Superior temporal gyrus (tissue), 1 donor: ENCODE measurements at regions not wholly inside any gene's neighbourhood (a gene's known extent, or its start where the extent isn't known, plus 50 kb on each side); places are given as distances from the start of the nearest gene placed in this dataset.
"Not testable (repeated sequence)": the region's sequence is repeated elsewhere in the genome, so short reads cannot be mapped to it uniquely, and the experiment has no call there.

ENCODE experiments used
- DNase-seq: peaks from one replicate; pipeline ENCODE4 v3.0.0-alpha.2; 2016; ENCODE audit errors: extremely low spot score

GRCh38 chr9:113664181-113664875, 200.8 kb downstream of the RGS3 start:
- no peak for DNase-seq

DNA sequence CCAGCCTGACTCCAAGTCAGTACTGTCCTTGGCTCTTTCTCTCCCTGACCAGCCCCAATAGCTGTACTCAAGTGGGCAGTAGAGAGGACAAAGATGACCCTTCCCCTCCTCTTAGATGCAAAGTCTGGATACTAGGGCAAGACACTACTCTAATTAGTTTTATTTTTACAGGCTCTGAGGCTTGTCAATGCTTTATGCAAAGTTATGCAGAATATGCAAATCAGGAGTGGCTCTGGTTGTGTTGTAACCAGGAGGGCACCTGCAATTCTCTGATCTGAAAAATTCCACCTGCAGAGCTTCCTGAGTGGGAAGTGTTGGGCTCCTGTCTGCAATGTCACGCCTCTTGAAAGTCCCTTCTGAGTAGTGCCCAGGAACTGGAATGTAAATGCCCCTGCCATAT, 201.5 kb downstream of the RGS3 start:
- DNase-seq: no peak

GRCh38 chr9:113665756-113666155, 202.2 kb downstream of the RGS3 start:
- no peak for DNase-seq

DNA sequence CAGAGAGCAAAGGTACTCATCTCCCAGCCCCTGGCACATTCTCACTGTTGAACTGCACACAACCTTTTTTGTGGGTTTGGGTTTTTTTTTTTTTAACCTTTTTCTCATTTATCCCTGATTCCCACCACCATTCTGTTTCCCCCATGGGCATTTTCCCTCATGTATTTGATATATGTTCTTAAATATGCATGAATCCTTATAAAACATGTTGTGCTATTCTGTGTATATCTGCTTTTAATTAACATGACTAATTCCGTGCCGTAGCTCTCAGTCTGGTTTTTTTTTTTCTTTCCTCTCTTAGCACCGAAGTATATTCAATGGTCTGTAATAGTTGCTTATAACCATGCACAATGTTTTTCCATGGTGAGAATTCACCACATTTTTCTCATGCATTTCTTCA, 204.5 kb downstream of the RGS3 start:
- DNase-seq: no peak

DNA sequence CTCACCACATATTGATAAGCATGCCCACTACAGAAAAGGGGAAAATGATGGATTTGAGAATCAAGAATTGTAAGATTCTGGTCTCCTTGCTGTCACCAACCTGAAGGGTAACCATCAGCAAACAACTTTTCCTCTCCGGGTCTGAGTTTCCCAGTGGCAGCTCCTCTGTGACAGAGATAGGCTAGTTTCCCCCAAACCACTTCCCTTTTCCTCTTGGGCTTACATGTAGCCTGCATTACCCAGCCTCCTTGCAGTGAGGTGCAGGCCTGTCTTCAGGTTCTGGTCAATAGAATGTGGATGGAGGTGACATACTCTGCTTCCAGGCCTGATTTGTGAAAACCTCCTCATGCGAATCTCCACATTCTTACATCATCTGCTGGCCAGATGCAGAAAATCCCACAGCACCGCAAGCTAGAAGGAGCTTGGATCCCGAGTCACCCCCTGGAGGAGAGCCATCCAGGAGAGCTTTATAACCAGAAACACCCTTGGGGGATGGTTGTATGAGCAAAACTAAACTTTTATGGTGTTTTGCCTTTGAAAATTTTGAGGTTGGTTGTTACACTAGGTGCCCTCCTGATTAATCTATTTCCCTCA, 206.1 kb downstream of the RGS3 start:
- no peak for DNase-seq

GRCh38 chr9:113673726-113674125, 202.4 kb upstream of the ZNF618 start:
- DNase-seq: no peak

GRCh38 chr9:113674436-113674835, 201.7 kb upstream of the ZNF618 start:
- no peak for DNase-seq

- DNase-seq: no peak
Observed at GRCh38 chr9:113675475-113675941, 200.6 kb upstream of the ZNF618 start.

DNA sequence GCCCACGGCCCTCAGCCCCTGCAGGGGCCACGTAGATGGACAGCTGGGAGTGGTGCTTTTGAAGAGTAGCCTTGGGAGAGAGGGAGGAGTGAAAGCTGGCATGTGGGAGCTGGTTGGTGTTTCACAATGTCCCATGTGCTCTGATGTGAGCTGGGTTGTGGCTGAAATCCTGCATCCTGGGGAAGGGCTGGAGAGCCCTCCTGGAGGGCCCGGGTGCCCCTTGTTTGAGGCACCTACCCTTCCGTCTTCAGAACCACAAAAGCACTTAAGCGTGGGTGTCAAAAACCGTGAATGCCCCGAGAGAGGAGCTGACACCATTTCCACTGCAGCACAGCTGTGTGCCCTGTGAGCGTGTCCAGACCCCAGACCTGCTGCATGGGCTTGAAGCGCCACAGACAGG, 199.1 kb upstream of the ZNF618 start:
- no peak for DNase-seq

DNA sequence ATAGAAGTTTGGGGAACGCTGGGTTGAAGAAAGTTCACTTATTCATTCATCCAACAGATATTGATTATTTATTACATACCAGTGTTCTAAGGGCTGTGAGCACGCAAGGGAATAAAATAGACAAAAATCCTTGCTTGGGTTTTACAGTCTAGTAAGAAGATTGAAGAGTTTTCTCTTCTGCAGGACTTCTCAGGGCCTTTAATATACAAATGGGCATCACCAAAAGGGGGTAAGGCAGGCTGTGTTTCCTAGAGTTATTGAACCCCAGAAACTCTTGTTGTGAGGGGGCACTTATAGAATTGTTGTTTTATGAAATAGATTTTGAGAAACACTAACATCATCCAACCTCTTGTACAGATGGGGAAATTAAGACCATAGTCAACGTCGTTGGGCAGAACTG, 198.5 kb upstream of the ZNF618 start:
- DNase-seq: no peak

DNA sequence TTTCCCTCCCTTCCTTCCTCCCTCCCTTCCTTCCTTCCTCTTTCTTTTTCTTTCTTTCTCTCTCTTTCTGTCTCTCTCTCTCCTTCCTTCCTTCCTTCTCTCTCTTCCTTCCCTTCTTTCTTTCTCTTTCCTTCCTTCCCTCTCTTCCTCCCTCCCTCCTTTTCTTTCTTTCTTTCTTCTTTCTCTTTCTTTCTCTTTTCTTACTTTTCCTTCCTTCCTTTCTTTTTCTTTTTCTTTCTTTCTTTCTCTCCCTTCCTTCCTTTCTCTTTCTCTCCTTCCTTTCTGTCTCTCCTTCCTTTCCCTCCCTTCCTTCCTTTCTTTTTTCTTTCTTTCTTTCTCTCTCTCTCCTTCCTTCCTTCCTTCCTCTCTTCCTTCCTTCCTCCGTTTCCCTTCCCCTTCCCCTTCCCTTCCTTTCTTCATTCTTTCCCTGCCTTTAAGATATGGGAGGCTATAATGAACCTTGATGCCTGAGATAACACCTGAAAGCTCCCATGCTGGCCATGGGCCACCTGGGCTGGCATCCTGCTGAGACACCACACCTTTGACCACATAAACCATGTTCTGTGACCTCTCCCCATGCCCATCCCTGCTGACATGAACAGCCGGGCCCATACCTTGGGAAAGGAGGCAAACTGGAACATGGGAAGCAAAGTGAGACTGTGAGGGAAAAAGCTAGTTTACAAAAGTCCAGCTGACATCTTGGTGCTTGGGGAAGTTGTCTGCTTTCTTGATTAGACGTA, 197.8 kb upstream of the ZNF618 start:
- no peak for DNase-seq

DNA sequence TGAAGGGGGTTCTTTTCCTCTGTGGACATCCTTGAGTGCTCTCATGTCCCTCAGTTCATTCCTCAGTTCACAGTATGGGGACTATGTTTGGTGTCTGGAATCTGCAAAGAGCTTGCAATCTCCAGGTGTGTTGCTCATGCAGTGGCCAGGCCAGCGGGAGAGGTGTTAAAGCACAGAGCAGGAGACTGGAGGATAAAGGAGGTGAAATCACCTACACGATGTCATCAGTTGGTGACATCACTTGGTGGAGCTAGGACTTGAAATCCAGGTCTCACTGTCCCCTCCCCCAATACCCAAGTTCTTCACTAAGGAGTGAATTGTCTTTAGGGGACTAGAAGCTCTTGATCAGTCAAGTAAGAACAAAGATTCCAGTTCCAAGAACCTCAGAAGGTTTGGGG, 197.3 kb upstream of the ZNF618 start:
- no peak for DNase-seq

DNA sequence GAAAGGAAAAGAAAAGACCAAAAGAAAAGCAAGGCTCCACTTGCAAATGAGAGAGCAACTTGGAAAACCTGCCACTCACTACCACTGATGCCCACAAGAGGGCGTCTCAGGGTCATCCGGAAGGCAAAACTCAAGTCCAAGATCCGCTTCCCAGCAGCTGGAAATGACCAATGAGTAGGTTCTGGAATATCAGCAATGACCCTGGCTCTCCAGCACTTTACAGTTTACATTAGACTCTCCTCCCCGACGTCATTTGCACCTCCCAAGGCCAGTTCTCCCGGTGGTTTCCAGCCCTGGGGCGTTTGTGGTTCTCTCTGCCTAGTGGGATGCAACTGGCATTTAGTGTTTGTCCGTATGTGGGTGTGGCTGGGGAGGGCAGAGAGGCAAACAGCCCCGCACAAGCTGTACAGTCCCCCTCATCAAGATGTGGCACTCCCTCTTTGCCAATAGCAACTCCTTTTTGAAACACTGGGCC, 193.8 kb upstream of the ZNF618 start:
- DNase-seq: peak; percentile 84

GRCh38 chr9:113685636-113686035, 190.5 kb upstream of the ZNF618 start:
- DNase-seq: not testable (repeated sequence)

GRCh38 chr9:113687107-113687679, 188.9 kb upstream of the ZNF618 start:
- no peak for DNase-seq

GRCh38 chr9:113687680-113688371, 188.3 kb upstream of the ZNF618 start:
- no peak for DNase-seq

DNA sequence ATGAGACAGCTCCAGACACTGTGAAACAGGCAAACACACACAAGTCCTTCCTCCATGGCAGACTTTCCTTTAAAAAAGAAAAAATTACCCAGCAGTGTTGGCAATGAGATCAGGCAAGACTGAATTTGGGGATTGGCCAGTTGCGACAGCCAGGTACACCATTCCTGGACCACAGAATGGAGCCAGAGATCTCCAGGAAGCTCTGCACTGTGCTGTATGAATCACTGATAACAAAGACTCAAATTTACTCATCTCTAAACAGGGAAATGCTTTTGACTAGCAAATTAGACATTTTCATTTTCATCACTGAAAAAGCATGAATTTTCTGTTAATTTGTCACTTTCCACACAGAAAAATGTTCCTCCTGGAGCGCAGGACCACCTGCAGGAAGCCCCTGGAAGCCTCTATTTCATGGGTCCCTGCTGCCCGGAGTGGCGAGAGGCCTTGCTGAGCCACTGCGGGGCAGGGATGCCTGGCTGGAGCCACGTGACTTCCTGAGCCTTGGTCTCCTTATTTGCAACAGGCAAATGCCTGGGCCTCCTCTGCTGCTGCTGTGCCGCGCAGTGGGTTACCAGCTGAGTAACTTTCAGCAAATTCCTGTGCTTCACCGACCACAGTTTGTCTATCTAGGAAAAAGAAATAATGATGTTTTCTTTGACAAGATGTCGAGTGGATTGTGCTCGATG, 185.9 kb upstream of the ZNF618 start:
- DNase-seq: no peak

GRCh38 chr9:113692256-113692655, 183.9 kb upstream of the ZNF618 start:
- no peak for DNase-seq

- DNase-seq: no peak
Observed at GRCh38 chr9:113694912-113695311, 181.2 kb upstream of the ZNF618 start.

GRCh38 chr9:113695440-113695851, 180.7 kb upstream of the ZNF618 start:
- DNase-seq: no peak

GRCh38 chr9:113695901-113696300, 180.2 kb upstream of the ZNF618 start:
- DNase-seq: no peak
